ENCODE measurements at regions not wholly inside any gene's neighbourhood (a gene's known extent, or its start where the extent isn't known, plus 50 kb on each side); places are given as distances from the start of the nearest gene placed in this dataset.
A peak's percentile ranks its signal among the peaks of the same experiment; 100 is the strongest.
"Not testable (repeated sequence)": the region's sequence is repeated elsewhere in the genome, so short reads cannot be mapped to it uniquely, and the experiment has no call there.

GRCh38 chr20:19026121-19026878 is 186.1 kb upstream of the SLC24A3 start:
- DNase-seq (ENCODE audit: low read depth in 2 of 2), result no peak

- DNase-seq (ENCODE audit: low read depth in 2 of 2), result no peak
Observed at GRCh38 chr20:19026901-19027644, 185.4 kb upstream of the SLC24A3 start.

GRCh38 chr20:19027971-19028370 is 184.5 kb upstream of the SLC24A3 start:
- no peak for DNase-seq (ENCODE audit: low read depth in 2 of 2)

- DNase-seq (ENCODE audit: low read depth in 2 of 2), result no peak
Observed at GRCh38 chr20:19041787-19042186, 170.7 kb upstream of the SLC24A3 start.

GRCh38 chr20:19045371-19045770 is 167.1 kb upstream of the SLC24A3 start:
- no peak for DNase-seq (ENCODE audit: low read depth in 2 of 2)

- no peak for DNase-seq (ENCODE audit: low read depth in 2 of 2)
Observed at GRCh38 chr20:19047040-19047950, 165.1 kb upstream of the SLC24A3 start.

- DNase-seq (ENCODE audit: low read depth in 2 of 2), result no peak
Observed at GRCh38 chr20:19047951-19048296, 164.5 kb upstream of the SLC24A3 start.

GRCh38 chr20:19048995-19049501 is 163.4 kb upstream of the SLC24A3 start:
- DNase-seq (ENCODE audit: low read depth in 2 of 2), result no peak

- no peak for DNase-seq (ENCODE audit: low read depth in 2 of 2)
Observed at GRCh38 chr20:19049514-19049913, 162.9 kb upstream of the SLC24A3 start.

- DNase-seq (ENCODE audit: low read depth in 2 of 2), result no peak
Observed at GRCh38 chr20:19056909-19057308, 155.5 kb upstream of the SLC24A3 start.

GRCh38 chr20:19064788-19065187 is 147.7 kb upstream of the SLC24A3 start:
- not testable (repeated sequence) for DNase-seq (ENCODE audit: low read depth in 2 of 2)

GRCh38 chr20:19067986-19068385 is 144.5 kb upstream of the SLC24A3 start:
- DNase-seq (ENCODE audit: low read depth in 2 of 2), result no peak

- no peak for DNase-seq (ENCODE audit: low read depth in 2 of 2)
Observed at GRCh38 chr20:19070026-19070425, 142.4 kb upstream of the SLC24A3 start.

- DNase-seq (ENCODE audit: low read depth in 2 of 2), result no peak
Observed at GRCh38 chr20:19070681-19071445, 141.6 kb upstream of the SLC24A3 start.

- DNase-seq (ENCODE audit: low read depth in 2 of 2), result no peak
Observed at GRCh38 chr20:19071446-19071725, 141.1 kb upstream of the SLC24A3 start.

GRCh38 chr20:19071902-19072498 is 140.4 kb upstream of the SLC24A3 start:
- DNase-seq (ENCODE audit: low read depth in 2 of 2), result no peak

GRCh38 chr20:19072988-19073387 is 139.5 kb upstream of the SLC24A3 start:
- no peak for DNase-seq (ENCODE audit: low read depth in 2 of 2)

- DNase-seq (ENCODE audit: low read depth in 2 of 2), result no peak
Observed at GRCh38 chr20:19073584-19074218, 138.7 kb upstream of the SLC24A3 start.

GRCh38 chr20:19074356-19074755 is 138.1 kb upstream of the SLC24A3 start:
- no peak for DNase-seq (ENCODE audit: low read depth in 2 of 2)

- DNase-seq (ENCODE audit: low read depth in 2 of 2), result peak in 1 of 2 donors; percentile 12
Observed at GRCh38 chr20:19074828-19075516, 137.5 kb upstream of the SLC24A3 start.

All from lung microvascular endothelial cell (primary cell).